ENCODE measurements at regions not wholly inside any gene's neighbourhood (a gene's known extent, or its start where the extent isn't known, plus 50 kb on each side); places are given as distances from the start of the nearest gene placed in this dataset.

- no peaks in the 10 kb centered on the region for H3K4me1 ChIP-seq (replicated peaks in 1 of 2)
- H3K27me3 ChIP-seq: no peaks in the 10 kb centered on the region
- H3K36me3 ChIP-seq (replicated peaks in 1 of 2): no peaks in the 10 kb centered on the region
- TF ChIP-seq POLR2A (IDR thresholded peaks at IDR 0.05) (no peak), CTCF (IDR thresholded peaks at IDR 0.05) (no peak)
- intact Hi-C loops (cut with DNase I): no loop called here
- no peak overlapping the region for H3K27ac ChIP-seq
- no peak overlapping the region for H3K4me3 ChIP-seq
- WGBS, 4 donors: 58 to 67% (median 63%) methylated on average over 5 of the region's 5 CpGs
- no peak for DNase-seq
- no peaks in the 10 kb centered on the region for H3K9me3 ChIP-seq (replicated peaks in 1 of 3)
Measured at GRCh38 chr3:59480486-59480995, 430.7 kb upstream of the CFAP20DC start.

GRCh38 chr3:59473636-59474035, 423.8 kb upstream of the CFAP20DC start:
- DNase-seq: no peak
- TF ChIP-seq CTCF (IDR thresholded peaks at IDR 0.05) (no peak), POLR2A (IDR thresholded peaks at IDR 0.05) (no peak)
- Histone ChIP-seq H3K4me3 (no peak overlapping the region), H3K9me3 (replicated peaks in 1 of 3) (no peaks in the 10 kb centered on the region), H3K36me3 (replicated peaks in 1 of 2) (no peaks in the 10 kb centered on the region), H3K4me1 (replicated peaks in 1 of 2) (no peaks in the 10 kb centered on the region), H3K27ac (no peak overlapping the region), H3K27me3 (no peaks in the 10 kb centered on the region)
- intact Hi-C loops (cut with DNase I): no loop called here
- 65 to 72% (median 68%) methylated on average over 4 of the region's 4 CpGs for WGBS, 4 donors

- no peak for DNase-seq
- intact Hi-C loops (cut with DNase I): no loop called here
- no peaks in the 10 kb centered on the region for H3K27me3 ChIP-seq
- H3K36me3 ChIP-seq (replicated peaks in 1 of 2): no peaks in the 10 kb centered on the region
- TF ChIP-seq CTCF (IDR thresholded peaks at IDR 0.05) (no peak), POLR2A (IDR thresholded peaks at IDR 0.05) (no peak)
- no peak overlapping the region for H3K27ac ChIP-seq
- H3K9me3 ChIP-seq (replicated peaks in 1 of 3): no peaks in the 10 kb centered on the region
- WGBS, 4 donors: 77 to 85% (median 81%) methylated on average over 3 of the region's 3 CpGs
- no peak overlapping the region for H3K4me3 ChIP-seq
- no peaks in the 10 kb centered on the region for H3K4me1 ChIP-seq (replicated peaks in 1 of 2)
Measured at GRCh38 chr3:59472541-59472940, 422.7 kb upstream of the CFAP20DC start.

GRCh38 chr3:59469948-59470723, 420.3 kb upstream of the CFAP20DC start:
- no peaks in the 10 kb centered on the region for H3K36me3 ChIP-seq (replicated peaks in 1 of 2)
- H3K4me3 ChIP-seq: no peak overlapping the region
- no peaks in the 10 kb centered on the region for H3K4me1 ChIP-seq (replicated peaks in 1 of 2)
- WGBS, 4 donors: 72 to 85% (median 78%) methylated on average over 2 of the region's 2 CpGs
- no peaks in the 10 kb centered on the region for H3K27me3 ChIP-seq
- H3K27ac ChIP-seq: no peak overlapping the region
- intact Hi-C loops (cut with DNase I): no loop called here
- DNase-seq: no peak
- TF ChIP-seq CTCF (IDR thresholded peaks at IDR 0.05): no peak
- TF ChIP-seq POLR2A (IDR thresholded peaks at IDR 0.05): no peak
- H3K9me3 ChIP-seq (replicated peaks in 1 of 3): no peaks in the 10 kb centered on the region
